ENCODE measurements at regions not wholly inside any gene's neighbourhood (a gene's known extent, or its start where the extent isn't known, plus 50 kb on each side); places are given as distances from the start of the nearest gene placed in this dataset.

- TF ChIP-seq EZH2 (IDR thresholded peaks at IDR 0.05; ENCODE audit: insufficient read depth, poor library complexity, severe bottlenecking) = no peak
- TF ChIP-seq EZH2phosphoT487 (IDR thresholded peaks at IDR 0.05; ENCODE audit: insufficient read depth, low read depth) = no peak
Observed at GRCh38 chr12:4011597-4011996, 138.4 kb upstream of the PARP11 start.
